Astrocyte (in vitro differentiated cells and primary cell): ENCODE measurements at regions not wholly inside any gene's neighbourhood (a gene's known extent, or its start where the extent isn't known, plus 50 kb on each side); places are given as distances from the start of the nearest gene placed in this dataset.

Experiments used
- DNase-seq: peaks from one replicate; pipeline ENCODE4 v3.0.0-alpha.2; 2010; ENCODE audit warnings: low read depth
- FAIRE-seq: peaks from 2 replicates; lab custom pipeline; 2011; peaks lifted over from hg19 to GRCh38; lab: Jason Lieb, UNC
- H2AFZ ChIP-seq: 2 replicates; pipeline ENCODE4 v1.6.0; 2012; ENCODE audit warnings: low read depth, low read length, inconsistent platforms
- H3K27ac ChIP-seq: 2 replicates; pipeline ENCODE4 v1.5.1; 2011; ENCODE audit warnings: low read depth, low read length, inconsistent platforms
- H3K27me3 ChIP-seq: 2 replicates; pipeline ENCODE4 v1.6.0; 2011; ENCODE audit warnings: low read length, inconsistent platforms; ENCODE audit not compliant: insufficient read depth
- H3K36me3 ChIP-seq: 2 replicates; pipeline ENCODE4 v1.5.1; 2011; ENCODE audit warnings: low read length, inconsistent platforms; ENCODE audit not compliant: insufficient read depth
- H3K4me1 ChIP-seq: 2 replicates; pipeline ENCODE4 v1.5.1; 2011; ENCODE audit warnings: low read length, inconsistent platforms; ENCODE audit not compliant: insufficient read depth
- H3K4me2 ChIP-seq: 2 replicates; pipeline ENCODE4 v1.6.0; 2012; ENCODE audit warnings: low read length, inconsistent platforms
- H3K4me3 ChIP-seq: 2 replicates; pipeline ENCODE4 v1.5.1; 2011; ENCODE audit warnings: low read depth, mild to moderate bottlenecking, low read length, inconsistent platforms; ENCODE audit not compliant: insufficient read depth
- H3K79me2 ChIP-seq: 2 replicates; pipeline ENCODE4 v1.6.0; 2012; ENCODE audit warnings: mild to moderate bottlenecking, low read length, inconsistent platforms; ENCODE audit not compliant: insufficient read depth
- H3K9ac ChIP-seq: 2 replicates; pipeline ENCODE4 v1.6.0; 2012; ENCODE audit warnings: mild to moderate bottlenecking, low read length, inconsistent platforms
- H3K9me3 ChIP-seq: 2 replicates; pipeline ENCODE4 v1.5.1; 2012; ENCODE audit warnings: low read depth, mild to moderate bottlenecking, low read length, inconsistent platforms; ENCODE audit not compliant: insufficient read depth
- H4K20me1 ChIP-seq: 2 replicates; pipeline ENCODE4 v1.6.0; 2012; ENCODE audit warnings: low read length, inconsistent platforms; ENCODE audit not compliant: insufficient read depth
- H3K27ac Mint-ChIP-seq: one replicate; pipeline ENCODE4 v1.8.0; 2021; ENCODE audit warnings: mild to moderate bottlenecking, mixed read lengths; ENCODE audit not compliant: unreplicated experiment
- H3K27me3 Mint-ChIP-seq: one replicate; pipeline ENCODE4 v1.8.0; 2021; ENCODE audit warnings: low read depth, mixed read lengths; ENCODE audit not compliant: unreplicated experiment
- H3K36me3 Mint-ChIP-seq: one replicate; pipeline ENCODE4 v1.8.0; 2021; ENCODE audit warnings: low read depth, mixed read lengths; ENCODE audit not compliant: unreplicated experiment
- H3K4me1 Mint-ChIP-seq: one replicate; pipeline ENCODE4 v1.8.0; 2021; ENCODE audit warnings: low read depth, mixed read lengths; ENCODE audit not compliant: unreplicated experiment
- H3K4me3 Mint-ChIP-seq: one replicate; pipeline ENCODE4 v1.8.0; 2021; ENCODE audit warnings: mild to moderate bottlenecking, moderate library complexity, mixed read lengths; ENCODE audit not compliant: unreplicated experiment
- H3K9me3 Mint-ChIP-seq: one replicate; pipeline ENCODE4 v1.8.0; 2021; ENCODE audit warnings: mild to moderate bottlenecking, mixed read lengths; ENCODE audit not compliant: unreplicated experiment
- CTCF ChIP-seq: IDR thresholded peaks from 2 replicates; pipeline ENCODE4 v1.5.1; 2011; ENCODE audit warnings: low read depth, mild to moderate bottlenecking, inconsistent platforms, low read length, moderate library complexity; ENCODE audit not compliant: insufficient read depth
- EZH2 ChIP-seq: IDR thresholded peaks from 2 replicates; pipeline ENCODE4 v1.6.1; 2012; ENCODE audit warnings: mild to moderate bottlenecking, low read length, inconsistent platforms; ENCODE audit not compliant: insufficient read depth

- H3K9me3 Mint-ChIP-seq: no peaks in the 10 kb centered on the region
- FAIRE-seq (no peak), DNase-seq (peak; percentile 33)
- Histone ChIP-seq H3K4me2 (peak overlapping the region; percentile 80), H3K36me3 (no peaks in the 10 kb centered on the region), H3K9me3 (no peaks in the 10 kb centered on the region), H3K9ac (no peak overlapping the region), H3K27ac (peak overlapping the region; percentile 78), H2AFZ (no peak overlapping the region), H3K79me2 (no peaks in the 10 kb centered on the region), H3K4me1 (peaks cover 40% of the 10 kb centered on the region), H3K4me3 (peak overlapping the region; percentile 52), H4K20me1 (no peaks in the 10 kb centered on the region), H3K27me3 (no peaks in the 10 kb centered on the region)
- H3K36me3 Mint-ChIP-seq: no peaks in the 10 kb centered on the region
- no peak overlapping the region for H3K4me3 Mint-ChIP-seq
- no peaks in the 10 kb centered on the region for H3K27me3 Mint-ChIP-seq
- no peak for TF ChIP-seq EZH2
- no peak for TF ChIP-seq CTCF
- H3K27ac Mint-ChIP-seq: peak overlapping the region; percentile 79
- peaks cover 32% of the 10 kb centered on the region for H3K4me1 Mint-ChIP-seq
These were observed 189.1 kb downstream of the SLC7A11 start for GRCh38 chr4:138052806-138053632.

- Mint-ChIP-seq H3K9me3 (no peaks in the 10 kb centered on the region), H3K36me3 (no peaks in the 10 kb centered on the region), H3K4me3 (no peak overlapping the region), H3K27me3 (no peaks in the 10 kb centered on the region), H3K4me1 (peaks cover 32% of the 10 kb centered on the region), H3K27ac (no peak overlapping the region)
- DNase-seq (peak; percentile 63), FAIRE-seq (peak; percentile 32)
- Histone ChIP-seq H3K27me3 (no peaks in the 10 kb centered on the region), H3K9me3 (no peaks in the 10 kb centered on the region), H3K79me2 (no peaks in the 10 kb centered on the region), H4K20me1 (no peaks in the 10 kb centered on the region), H3K4me3 (no peak overlapping the region), H3K36me3 (no peaks in the 10 kb centered on the region), H3K4me1 (peaks cover 35% of the 10 kb centered on the region), H2AFZ (no peak overlapping the region), H3K9ac (no peak overlapping the region), H3K4me2 (no peak overlapping the region), H3K27ac (peak overlapping the region; percentile 26)
- TF ChIP-seq CTCF (no peak), EZH2 (no peak)
These were observed 191.0 kb downstream of the SLC7A11 start for GRCh38 chr4:138051157-138051556.

GRCh38 chr4:138050601-138051000 lies 191.5 kb downstream of the SLC7A11 start:
- Histone ChIP-seq H3K79me2 (no peaks in the 10 kb centered on the region), H3K9me3 (no peaks in the 10 kb centered on the region), H3K27ac (peak overlapping the region; percentile 26), H2AFZ (peak overlapping the region; percentile 36), H3K36me3 (no peaks in the 10 kb centered on the region), H3K27me3 (no peaks in the 10 kb centered on the region), H3K4me2 (no peak overlapping the region), H4K20me1 (no peaks in the 10 kb centered on the region), H3K4me3 (no peak overlapping the region), H3K9ac (no peak overlapping the region), H3K4me1 (peaks cover 34% of the 10 kb centered on the region)
- Mint-ChIP-seq H3K27ac (peak overlapping the region; percentile 28), H3K9me3 (no peaks in the 10 kb centered on the region), H3K27me3 (no peaks in the 10 kb centered on the region), H3K4me1 (peaks cover 32% of the 10 kb centered on the region), H3K4me3 (no peak overlapping the region), H3K36me3 (no peaks in the 10 kb centered on the region)
- FAIRE-seq: no peak
- no peak for DNase-seq
- no peak for TF ChIP-seq EZH2
- TF ChIP-seq CTCF: no peak
